Fibroblast of mammary gland (primary cell): ENCODE measurements at regions not wholly inside any gene's neighbourhood (a gene's known extent, or its start where the extent isn't known, plus 50 kb on each side); places are given as distances from the start of the nearest gene placed in this dataset.

Experiments
- DNase-seq: peaks from one replicate; pipeline ENCODE4 v3.0.0-alpha.2; 2010; ENCODE audit warnings: low read depth
- H3K4me3 ChIP-seq: 2 replicates; pipeline ENCODE4 v1.5.1; 2011; ENCODE audit warnings: low read depth, mild to moderate bottlenecking, low read length, moderate library complexity; ENCODE audit not compliant: control insufficient read depth
- CTCF ChIP-seq: conservative IDR thresholded peaks from 2 replicates; pipeline ENCODE4 v1.5.1; 2011; ENCODE audit warnings: low read depth, low read length, inconsistent platforms; ENCODE audit not compliant: control insufficient read depth, insufficient read depth

GRCh38 chr20:6311841-6312655 is 189.2 kb upstream of the FERMT1 start:
- TF ChIP-seq CTCF = no peak
- H3K4me3 ChIP-seq = no peak overlapping the region
- no peak for DNase-seq

GRCh38 chr20:6311097-6311496 is 188.3 kb upstream of the FERMT1 start:
- TF ChIP-seq CTCF = no peak
- no peak for DNase-seq
- H3K4me3 ChIP-seq = no peak overlapping the region

- H3K4me3 ChIP-seq = no peak overlapping the region
- DNase-seq = no peak
- TF ChIP-seq CTCF = no peak
Observed at GRCh38 chr20:6305536-6305935, 182.7 kb upstream of the FERMT1 start.

- H3K4me3 ChIP-seq = no peak overlapping the region
- no peak for DNase-seq
- TF ChIP-seq CTCF = no peak
Observed at GRCh38 chr20:6302041-6302440, 179.2 kb upstream of the FERMT1 start.

GRCh38 chr20:6299456-6299855 is 176.6 kb upstream of the FERMT1 start:
- DNase-seq = no peak
- H3K4me3 ChIP-seq = no peak overlapping the region
- no peak for TF ChIP-seq CTCF

GRCh38 chr20:6298049-6298448 is 175.2 kb upstream of the FERMT1 start:
- no peak for TF ChIP-seq CTCF

More at GRCh38 chr20:6298049-6298448, 175.2 kb upstream of the FERMT1 start:
- DNase-seq = no peak
- H3K4me3 ChIP-seq = no peak overlapping the region
